ENCODE measurements at regions not wholly inside any gene's neighbourhood (a gene's known extent, or its start where the extent isn't known, plus 50 kb on each side); places are given as distances from the start of the nearest gene placed in this dataset.
"Not testable (repeated sequence)": the region's sequence is repeated elsewhere in the genome, so short reads cannot be mapped to it uniquely, and the experiment has no call there.

- DNase-seq = no peak
Observed at GRCh38 chr3:5888851-5889250, 701.3 kb downstream of the EDEM1 start.

- no peak for DNase-seq
Observed at GRCh38 chr3:5889374-5889773, 701.9 kb downstream of the EDEM1 start.

- no peak for DNase-seq
Observed at GRCh38 chr3:5891711-5892110, 704.2 kb downstream of the EDEM1 start.

- no peak for DNase-seq
Observed at GRCh38 chr3:5898106-5898505, 710.6 kb downstream of the EDEM1 start.

GRCh38 chr3:5899014-5899761 lies 711.7 kb downstream of the EDEM1 start:
- DNase-seq = no peak

GRCh38 chr3:5917932-5918331 lies 730.4 kb downstream of the EDEM1 start:
- DNase-seq = no peak

GRCh38 chr3:5918626-5919025 lies 731.1 kb downstream of the EDEM1 start:
- no peak for DNase-seq

- DNase-seq = no peak
Observed at GRCh38 chr3:5929027-5929426, 741.5 kb downstream of the EDEM1 start.

GRCh38 chr3:5944061-5944460 lies 756.6 kb downstream of the EDEM1 start:
- not testable (repeated sequence) for DNase-seq

- no peak for DNase-seq
Observed at GRCh38 chr3:5948084-5948483, 760.6 kb downstream of the EDEM1 start.

- no peak for DNase-seq
Observed at GRCh38 chr3:5951026-5951425, 763.5 kb downstream of the EDEM1 start.

GRCh38 chr3:5972586-5972985 lies 785.1 kb downstream of the EDEM1 start:
- DNase-seq = no peak

GRCh38 chr3:5974630-5975322 lies 787.3 kb downstream of the EDEM1 start:
- no peak for DNase-seq

GRCh38 chr3:5977331-5977730 lies 789.8 kb downstream of the EDEM1 start:
- DNase-seq = no peak

- no peak for DNase-seq
Observed at GRCh38 chr3:5980475-5980874, 793.0 kb downstream of the EDEM1 start.

- DNase-seq = no peak
Observed at GRCh38 chr3:5994651-5995050, 807.1 kb downstream of the EDEM1 start.

- no peak for DNase-seq
Observed at GRCh38 chr3:6018456-6018855, 830.9 kb downstream of the EDEM1 start.

GRCh38 chr3:6022621-6023020 lies 835.1 kb downstream of the EDEM1 start:
- no peak for DNase-seq

GRCh38 chr3:6025032-6025431 lies 835.9 kb upstream of the GRM7 start:
- DNase-seq = no peak

GRCh38 chr3:6030648-6031047 lies 830.3 kb upstream of the GRM7 start:
- DNase-seq = not testable (repeated sequence)

- no peak for DNase-seq
Observed at GRCh38 chr3:6035626-6036025, 825.3 kb upstream of the GRM7 start.

- DNase-seq = no peak
Observed at GRCh38 chr3:6039971-6040370, 820.9 kb upstream of the GRM7 start.

- DNase-seq = no peak
Observed at GRCh38 chr3:6041894-6042293, 819.0 kb upstream of the GRM7 start.

GRCh38 chr3:6047016-6047415 lies 813.9 kb upstream of the GRM7 start:
- DNase-seq = no peak

GRCh38 chr3:6060251-6060650 lies 800.7 kb upstream of the GRM7 start:
- DNase-seq = no peak
